SJSA1 (cell line): ENCODE measurements at regions not wholly inside any gene's neighbourhood (a gene's known extent, or its start where the extent isn't known, plus 50 kb on each side); places are given as distances from the start of the nearest gene placed in this dataset.

Experiments used
- DNase-seq, 2 experiments: peaks; one replicate each; pipeline ENCODE4 v3.0.0-alpha.2; 2015 to 2020; ENCODE audit warnings: low spot score in 2 of 2, low read depth in 1 of 2
- H3K27ac ChIP-seq: fragments of 250-450 bp; sonication (Bioruptor Pico); 2 replicates; pipeline ENCODE4 v1.5.1; 2020; ENCODE audit warnings: mild to moderate bottlenecking, moderate library complexity
- H3K27me3 ChIP-seq: fragments of 250-450 bp; sonication (Bioruptor Pico); replicated peaks from 2 replicates; pipeline ENCODE4 v1.5.1; 2020; ENCODE audit warnings: mild to moderate bottlenecking, moderate library complexity
- H3K36me3 ChIP-seq: fragments of 250-450 bp; sonication (Bioruptor Pico); 2 replicates; pipeline ENCODE4 v1.5.1; 2020; ENCODE audit warnings: mild to moderate bottlenecking
- H3K4me1 ChIP-seq: fragments of 250-450 bp; sonication (Bioruptor Pico); replicated peaks from 2 replicates; pipeline ENCODE4 v1.6.1; 2021; ENCODE audit warnings: mild to moderate bottlenecking
- H3K4me3 ChIP-seq: fragments of 250-450 bp; sonication (Bioruptor Pico); 2 replicates; pipeline ENCODE4 v1.5.1; 2020; ENCODE audit warnings: mild to moderate bottlenecking
- H3K9me3 ChIP-seq: fragments of 250-450 bp; sonication (Bioruptor Pico); replicated peaks from 2 replicates; pipeline ENCODE4 v1.5.1; 2020; ENCODE audit warnings: mild to moderate bottlenecking

DNA sequence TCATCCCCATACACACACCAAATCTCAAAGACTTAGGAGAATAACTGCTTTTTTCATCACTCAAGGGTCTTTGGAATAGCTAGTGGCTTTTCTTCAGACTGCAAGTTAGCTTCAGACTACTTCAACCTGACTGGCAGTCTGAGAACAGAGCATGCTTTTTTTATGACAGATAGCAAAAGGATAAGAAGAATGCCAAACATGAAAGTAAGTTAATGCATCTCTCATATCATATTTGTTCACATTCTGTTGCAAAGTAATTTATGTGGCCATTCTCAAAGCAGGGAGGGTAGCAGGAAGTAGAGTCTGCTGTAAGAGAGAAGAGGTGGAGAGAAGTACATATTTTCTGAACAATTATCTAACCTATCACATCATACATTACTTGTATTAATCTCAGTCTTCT lies 544.4 kb downstream of the ZPLD1 start:
- no peak for DNase-seq
- Histone ChIP-seq H3K9me3 (no peaks in the 10 kb centered on the region), H3K4me1 (no peaks in the 10 kb centered on the region), H3K27me3 (no peaks in the 10 kb centered on the region), H3K27ac (no peak overlapping the region), H3K36me3 (no peaks in the 10 kb centered on the region), H3K4me3 (no peak overlapping the region)

DNA sequence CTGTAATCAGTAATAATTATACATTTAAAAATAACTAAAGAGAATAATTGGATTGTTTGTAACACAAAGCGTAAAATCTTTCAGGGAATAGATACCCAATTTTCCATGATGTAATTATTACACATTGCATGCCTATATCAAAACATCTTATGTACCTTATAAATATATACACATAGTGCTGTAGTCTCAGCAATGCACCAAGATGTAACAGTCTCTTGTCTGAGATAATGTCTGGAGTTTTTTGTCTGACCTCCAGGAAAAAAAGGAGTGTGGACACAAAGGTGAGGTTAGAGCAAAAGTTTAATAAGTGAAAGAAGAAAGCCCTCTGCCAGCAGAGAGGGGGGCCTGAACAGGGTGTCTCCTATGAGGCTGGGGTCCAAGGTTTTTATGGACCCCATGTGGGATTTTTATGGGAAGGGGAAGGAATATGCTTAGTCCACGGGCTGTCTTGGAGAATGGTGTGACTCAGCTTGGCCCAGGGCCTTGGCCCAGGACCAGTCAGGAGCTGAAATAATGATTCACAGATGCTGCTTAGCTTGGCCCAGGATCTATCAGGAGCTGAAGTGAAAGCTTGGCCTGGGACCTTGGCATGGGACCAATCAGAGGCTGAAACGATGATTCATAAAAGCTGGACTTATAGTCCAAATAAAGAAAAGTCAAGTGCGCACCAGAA lies 545.0 kb downstream of the ZPLD1 start:
- Histone ChIP-seq H3K9me3 (no peaks in the 10 kb centered on the region), H3K4me3 (no peak overlapping the region), H3K27me3 (no peaks in the 10 kb centered on the region), H3K36me3 (no peaks in the 10 kb centered on the region), H3K27ac (no peak overlapping the region), H3K4me1 (no peaks in the 10 kb centered on the region)
- DNase-seq, result peak; percentile 31 to 64

DNA sequence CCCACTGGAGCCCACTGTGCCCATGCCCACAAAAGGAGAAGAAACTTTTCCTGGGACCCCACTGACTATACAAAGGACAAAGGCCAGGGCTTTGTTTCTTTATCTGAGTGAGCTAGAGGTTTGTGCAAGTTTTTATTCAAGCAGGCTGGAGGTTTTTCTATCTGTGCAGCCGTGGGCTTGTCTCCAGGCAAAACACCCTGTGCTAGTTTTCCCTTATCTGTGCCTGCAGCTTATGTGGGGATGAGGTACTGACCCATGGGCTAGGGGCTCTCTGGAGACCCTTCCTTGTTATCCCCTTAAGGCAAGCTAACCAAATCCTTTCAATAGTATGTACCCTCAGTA lies 545.5 kb downstream of the ZPLD1 start:
- Histone ChIP-seq H3K4me1 (no peaks in the 10 kb centered on the region), H3K4me3 (no peak overlapping the region), H3K36me3 (no peaks in the 10 kb centered on the region), H3K9me3 (no peaks in the 10 kb centered on the region), H3K27ac (no peak overlapping the region), H3K27me3 (no peaks in the 10 kb centered on the region)
- no peak for DNase-seq

DNA sequence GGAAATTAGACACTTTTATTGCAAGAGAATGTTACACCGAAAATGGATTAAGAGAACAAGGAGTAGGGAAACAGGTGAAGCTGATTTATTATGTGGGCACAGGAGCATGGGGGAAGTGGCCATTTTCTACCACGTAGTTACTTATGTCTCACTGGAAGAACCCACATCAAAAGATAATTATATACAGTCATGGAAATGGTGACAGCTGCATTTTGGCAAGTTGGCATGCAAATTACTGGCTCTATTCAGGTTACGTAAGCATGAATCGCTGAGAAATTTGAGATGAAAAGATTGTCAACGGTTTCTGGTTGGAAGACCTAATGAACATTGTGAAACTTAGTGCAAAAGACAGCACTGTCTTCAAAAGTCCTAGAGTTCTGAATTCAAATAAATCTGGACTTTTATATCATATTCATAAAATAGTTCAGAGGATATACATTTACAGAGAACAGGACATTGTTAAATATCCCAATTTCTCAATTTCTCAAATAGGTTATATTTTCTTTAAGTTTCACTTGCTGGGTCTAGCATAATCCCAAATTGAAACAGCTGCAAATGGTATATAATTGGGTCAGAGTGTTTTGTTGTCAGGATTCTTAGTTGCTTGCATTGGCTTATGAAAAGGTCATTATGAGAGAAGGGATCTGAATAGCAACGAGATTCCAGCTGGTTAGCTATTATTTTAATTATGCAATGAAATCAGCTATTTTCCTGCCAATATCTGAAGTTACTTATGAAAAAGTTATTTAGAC lies 567.8 kb downstream of the ZPLD1 start:
- Histone ChIP-seq H3K9me3 (no peaks in the 10 kb centered on the region), H3K4me1 (no peaks in the 10 kb centered on the region), H3K27me3 (no peaks in the 10 kb centered on the region), H3K27ac (no peak overlapping the region), H3K4me3 (no peak overlapping the region), H3K36me3 (no peaks in the 10 kb centered on the region)
- no peak for DNase-seq

DNA sequence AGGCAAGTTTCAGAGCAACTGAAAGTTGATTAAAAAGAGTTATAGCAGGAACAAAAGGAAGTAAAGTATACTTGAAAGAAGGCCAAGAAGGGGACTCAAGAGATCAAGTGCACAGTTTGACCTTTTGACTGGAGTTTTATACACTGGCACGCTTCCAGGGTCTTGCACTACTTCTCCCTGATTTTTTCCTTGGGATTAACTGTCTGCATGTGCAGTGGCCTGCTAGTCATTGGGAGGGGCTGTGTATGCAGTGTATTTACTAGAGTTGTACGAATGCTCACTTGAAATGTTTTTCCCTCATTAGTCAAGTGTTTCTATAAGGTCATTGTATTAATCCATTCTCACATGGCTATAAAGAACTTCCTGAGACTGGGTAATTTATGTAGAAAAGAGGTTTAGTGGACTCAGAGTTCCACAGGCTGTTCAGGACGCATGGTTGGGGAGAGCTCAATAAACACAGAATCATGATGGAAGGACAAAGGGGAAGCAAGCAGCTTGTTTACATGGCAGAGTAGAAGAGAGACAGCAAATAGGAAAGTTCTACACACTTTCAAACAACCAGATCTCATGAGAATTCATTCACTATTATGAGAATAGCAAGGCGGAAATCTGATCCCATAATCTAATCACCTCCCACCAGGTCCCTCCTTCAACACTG lies 571.8 kb downstream of the ZPLD1 start:
- DNase-seq, result no peak
- H3K36me3 ChIP-seq, result no peaks in the 10 kb centered on the region
- no peak overlapping the region for H3K27ac ChIP-seq
- no peak overlapping the region for H3K4me3 ChIP-seq
- H3K4me1 ChIP-seq, result no peaks in the 10 kb centered on the region
- H3K27me3 ChIP-seq, result no peaks in the 10 kb centered on the region
- H3K9me3 ChIP-seq, result no peaks in the 10 kb centered on the region

DNA sequence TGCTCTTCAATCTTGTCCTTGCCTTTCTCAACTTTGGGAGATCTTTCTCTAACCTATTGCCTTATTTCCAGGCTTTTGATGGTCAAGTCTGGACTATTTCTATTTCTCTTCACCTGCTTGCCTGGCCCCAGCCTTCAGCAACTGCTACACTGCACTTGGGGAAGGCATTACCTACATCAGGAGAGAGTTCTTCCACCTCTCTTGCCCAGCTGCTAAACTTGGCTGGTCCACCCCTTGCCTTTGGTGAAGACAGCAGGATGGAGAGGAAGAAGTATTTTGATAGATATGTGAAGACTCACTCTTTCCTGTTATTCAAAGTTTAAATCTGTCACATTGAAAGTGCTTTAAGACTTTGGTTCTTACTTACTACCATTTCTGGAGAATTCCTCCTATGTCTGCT lies 574.8 kb downstream of the ZPLD1 start:
- H3K4me3 ChIP-seq, result no peak overlapping the region
- H3K4me1 ChIP-seq, result no peaks in the 10 kb centered on the region
- no peaks in the 10 kb centered on the region for H3K36me3 ChIP-seq
- no peaks in the 10 kb centered on the region for H3K27me3 ChIP-seq
- H3K9me3 ChIP-seq, result no peaks in the 10 kb centered on the region
- no peak overlapping the region for H3K27ac ChIP-seq
- no peak for DNase-seq

DNA sequence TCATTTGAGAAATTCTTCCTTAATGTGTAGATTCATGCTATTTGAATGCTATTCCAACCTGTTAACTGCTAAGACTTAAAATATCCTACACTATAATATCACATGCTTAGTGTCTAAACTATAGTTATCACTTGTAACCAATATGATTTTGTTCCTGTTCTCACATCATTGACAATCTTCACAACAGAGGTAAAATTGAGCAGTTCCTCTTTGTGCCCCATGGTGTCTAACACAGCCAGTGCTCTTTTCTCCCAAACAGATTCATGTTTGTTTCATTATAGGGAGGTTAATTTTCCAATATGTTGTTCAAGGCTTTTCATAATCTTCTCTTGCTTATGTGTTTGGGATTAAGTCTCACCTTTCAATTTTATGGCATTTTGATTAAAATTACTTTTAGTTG lies 591.1 kb downstream of the ZPLD1 start:
- DNase-seq, result no peak
- no peaks in the 10 kb centered on the region for H3K36me3 ChIP-seq
- no peak overlapping the region for H3K4me3 ChIP-seq

DNA sequence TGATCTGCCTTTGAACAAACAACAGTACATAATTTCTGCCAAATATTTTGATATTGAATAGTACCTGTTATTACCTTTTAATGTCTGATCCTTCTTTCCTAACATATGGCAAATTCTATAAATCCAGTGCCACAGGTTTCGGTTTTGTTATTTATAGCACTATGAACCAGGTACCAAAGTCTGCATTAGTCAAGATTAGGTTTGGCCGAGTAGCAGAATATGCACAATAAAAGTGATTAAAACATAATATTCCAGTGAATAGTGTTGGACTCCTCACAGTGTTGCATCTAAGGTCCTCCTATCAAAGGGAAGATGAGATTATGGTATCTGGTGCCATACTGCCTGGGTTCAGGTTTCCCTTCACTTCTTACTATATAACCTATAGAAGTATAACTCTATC lies 599.0 kb downstream of the ZPLD1 start:
- Histone ChIP-seq H3K27ac (no peak overlapping the region), H3K9me3 (no peaks in the 10 kb centered on the region), H3K36me3 (no peaks in the 10 kb centered on the region), H3K4me1 (no peaks in the 10 kb centered on the region), H3K27me3 (no peaks in the 10 kb centered on the region), H3K4me3 (no peak overlapping the region)
- no peak for DNase-seq

More for the DNA sequence above, 591.1 kb downstream of the ZPLD1 start:
- Histone ChIP-seq H3K9me3 (no peaks in the 10 kb centered on the region), H3K4me1 (no peaks in the 10 kb centered on the region), H3K27me3 (no peaks in the 10 kb centered on the region), H3K27ac (no peak overlapping the region)

DNA sequence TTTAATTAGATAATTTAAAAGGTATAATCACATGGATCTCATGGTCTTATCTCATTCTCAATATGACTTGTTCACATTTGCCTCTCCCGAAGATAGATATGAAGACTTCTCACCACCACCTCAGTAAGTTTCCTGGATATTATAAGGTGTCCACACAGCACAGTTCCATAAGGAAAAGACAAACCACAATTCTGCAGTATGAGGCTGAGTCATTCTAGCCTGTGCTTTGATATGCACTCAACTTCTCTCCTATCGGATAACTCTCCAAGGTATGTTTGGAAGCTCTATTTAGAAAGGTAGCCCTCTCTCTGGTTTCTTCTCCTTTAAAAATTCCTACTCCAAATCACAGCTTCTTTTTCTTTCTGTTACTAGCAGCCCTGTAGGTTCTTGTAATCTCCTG lies 612.8 kb downstream of the ZPLD1 start:
- Histone ChIP-seq H3K27me3 (no peaks in the 10 kb centered on the region), H3K4me3 (no peak overlapping the region), H3K36me3 (no peaks in the 10 kb centered on the region), H3K4me1 (no peaks in the 10 kb centered on the region), H3K9me3 (no peaks in the 10 kb centered on the region), H3K27ac (no peak overlapping the region)
- DNase-seq, result no peak

DNA sequence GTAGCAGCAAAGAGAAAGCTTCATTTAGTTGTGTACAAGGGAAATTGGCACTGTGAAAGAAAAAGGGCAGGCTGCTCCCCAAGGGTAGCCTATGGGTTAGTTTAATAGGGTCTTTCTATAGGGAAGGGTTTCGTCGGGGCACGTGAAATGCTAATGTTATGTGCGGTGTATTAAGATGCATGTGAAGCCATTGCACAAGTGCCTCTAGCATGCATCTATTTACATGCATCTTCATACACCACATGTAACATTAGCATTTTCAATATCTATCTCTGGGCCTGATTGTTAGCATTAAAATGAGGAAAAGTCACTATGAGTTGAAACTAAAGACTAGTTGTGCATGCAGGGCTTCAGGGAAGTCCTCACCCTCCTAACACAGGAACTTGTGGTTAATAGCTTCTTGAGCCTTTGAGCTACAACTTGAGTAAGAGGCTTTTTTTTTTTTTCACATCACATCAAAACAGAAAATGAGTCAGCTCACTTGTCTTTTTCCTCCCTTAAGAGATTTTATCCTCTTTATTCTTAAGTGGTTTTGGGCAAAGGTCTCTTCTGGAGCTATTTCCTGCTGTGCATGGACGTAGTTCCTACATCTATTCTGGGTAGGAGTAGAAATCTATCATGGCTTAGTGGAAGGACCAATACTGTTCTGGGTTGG lies 613.4 kb downstream of the ZPLD1 start:
- no peaks in the 10 kb centered on the region for H3K9me3 ChIP-seq
- no peak overlapping the region for H3K27ac ChIP-seq
- no peaks in the 10 kb centered on the region for H3K27me3 ChIP-seq
- H3K4me3 ChIP-seq, result no peak overlapping the region
- no peaks in the 10 kb centered on the region for H3K36me3 ChIP-seq
- no peaks in the 10 kb centered on the region for H3K4me1 ChIP-seq
- DNase-seq, result no peak

DNA sequence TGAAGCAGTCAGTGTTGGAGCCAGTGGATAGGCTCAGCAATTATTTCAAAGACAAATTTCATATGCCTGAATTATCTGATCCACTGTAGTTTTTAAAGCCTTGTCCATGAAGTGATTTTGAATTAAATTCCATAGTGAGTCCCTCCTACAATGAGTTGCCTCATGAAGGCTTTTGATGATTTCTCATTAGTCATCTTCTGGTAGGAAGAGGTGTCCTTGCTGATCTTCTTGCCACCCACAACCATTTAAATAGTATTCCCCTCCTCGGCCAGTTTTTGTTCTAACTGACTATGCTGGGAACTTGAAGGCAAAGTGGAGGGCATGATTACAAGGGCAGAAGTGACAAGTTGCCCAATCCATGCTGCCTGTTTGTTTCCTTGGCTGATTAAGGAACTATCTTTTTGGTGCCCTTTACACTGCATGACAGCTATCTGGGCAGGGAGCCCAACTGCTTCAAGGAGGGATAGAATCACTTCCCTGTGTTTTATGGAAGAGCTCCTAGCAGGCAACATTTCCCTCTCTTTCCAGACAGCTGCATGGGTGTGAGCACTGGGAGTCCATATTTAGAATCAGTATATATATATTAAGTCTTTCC lies 617.5 kb downstream of the ZPLD1 start:
- no peaks in the 10 kb centered on the region for H3K4me1 ChIP-seq
- H3K9me3 ChIP-seq, result no peaks in the 10 kb centered on the region
- DNase-seq, result no peak
- H3K36me3 ChIP-seq, result no peaks in the 10 kb centered on the region
- no peaks in the 10 kb centered on the region for H3K27me3 ChIP-seq
- H3K27ac ChIP-seq, result no peak overlapping the region
- no peak overlapping the region for H3K4me3 ChIP-seq

DNA sequence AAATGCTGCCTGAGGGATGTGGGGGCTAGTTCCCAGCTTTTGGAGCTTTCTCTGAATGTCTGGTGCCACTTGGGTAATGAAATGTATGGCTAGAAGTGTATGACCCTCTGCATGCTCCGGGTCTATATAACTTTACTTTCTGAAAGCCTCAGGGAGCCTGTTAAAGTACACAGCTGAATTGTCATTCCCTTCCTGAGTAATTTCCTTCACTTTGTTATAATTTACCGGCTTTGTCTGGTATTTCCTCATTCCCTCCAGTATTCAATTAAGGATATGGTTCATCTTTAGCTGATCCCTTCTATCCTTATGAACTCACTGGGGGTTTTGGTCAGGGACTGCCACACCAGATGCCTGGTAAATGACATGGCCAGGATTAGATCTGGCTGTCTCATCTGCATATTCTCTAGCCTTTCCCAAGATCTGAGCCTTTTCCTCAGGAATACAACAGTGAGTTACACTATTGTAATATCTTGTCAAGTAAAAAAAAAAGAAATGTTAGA lies 620.3 kb downstream of the ZPLD1 start:
- no peaks in the 10 kb centered on the region for H3K9me3 ChIP-seq
- no peak overlapping the region for H3K27ac ChIP-seq
- no peaks in the 10 kb centered on the region for H3K4me1 ChIP-seq
- DNase-seq, result no peak
- H3K27me3 ChIP-seq, result no peaks in the 10 kb centered on the region
- H3K4me3 ChIP-seq, result no peak overlapping the region
- H3K36me3 ChIP-seq, result no peaks in the 10 kb centered on the region

DNA sequence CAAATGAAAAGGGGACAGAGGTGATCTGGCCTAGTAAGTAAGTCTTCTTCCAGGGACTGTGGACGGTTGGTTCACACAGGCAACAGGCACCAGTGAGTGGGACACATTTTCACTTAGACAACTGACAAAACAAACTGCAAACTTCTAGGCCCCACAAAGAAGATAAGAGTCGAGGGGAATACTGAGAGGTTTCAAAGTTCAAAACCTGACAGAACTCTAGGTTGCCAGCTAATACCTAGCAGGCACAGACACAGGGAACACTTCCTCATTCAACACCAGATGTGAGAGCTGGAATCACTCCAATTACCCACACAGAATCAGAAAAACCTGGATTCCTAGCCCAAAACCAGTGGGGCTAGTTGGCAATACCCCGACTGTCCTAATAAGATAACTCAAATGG lies 621.7 kb downstream of the ZPLD1 start:
- no peaks in the 10 kb centered on the region for H3K4me1 ChIP-seq
- no peaks in the 10 kb centered on the region for H3K9me3 ChIP-seq
- H3K4me3 ChIP-seq, result no peak overlapping the region
- no peaks in the 10 kb centered on the region for H3K27me3 ChIP-seq
- DNase-seq, result no peak
- H3K36me3 ChIP-seq, result no peaks in the 10 kb centered on the region
- H3K27ac ChIP-seq, result no peak overlapping the region

DNA sequence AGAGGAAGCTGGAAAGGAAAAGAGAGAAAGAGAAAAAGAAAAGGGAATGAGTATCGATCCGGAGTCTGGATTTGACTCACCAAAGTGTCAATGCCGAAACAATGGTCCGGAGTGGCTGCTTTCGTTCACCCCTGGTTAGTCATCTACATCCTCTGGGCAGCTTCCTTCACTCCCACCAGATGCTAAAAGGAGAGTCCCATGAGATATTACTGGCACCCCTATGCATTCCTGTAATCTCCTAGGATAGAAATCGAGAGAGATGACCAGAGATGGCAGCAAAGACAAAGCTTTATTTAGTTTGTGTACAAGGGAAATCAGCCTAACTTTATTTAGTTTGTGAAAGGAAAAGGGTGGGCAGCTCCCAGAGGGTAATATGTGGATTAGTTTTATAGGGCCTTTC lies 622.2 kb downstream of the ZPLD1 start:
- Histone ChIP-seq H3K36me3 (no peaks in the 10 kb centered on the region), H3K27me3 (no peaks in the 10 kb centered on the region), H3K4me3 (no peak overlapping the region), H3K9me3 (no peaks in the 10 kb centered on the region), H3K4me1 (no peaks in the 10 kb centered on the region), H3K27ac (no peak overlapping the region)
- DNase-seq, result no peak
